Mucosa of descending colon (tissue), 3 donors: ENCODE measurements at regions not wholly inside any gene's neighbourhood (a gene's known extent, or its start where the extent isn't known, plus 50 kb on each side); places are given as distances from the start of the nearest gene placed in this dataset.

Experiments used
- ATAC-seq: fragments of 200-7000 bp; cut with Tn5 transposase; one replicate; pipeline ENCODE4 v1.9.1; 2020; ENCODE audit warnings: mild to moderate bottlenecking, moderate library complexity
- DNase-seq, 3 donors: peaks; one replicate each; pipeline ENCODE4 v3.0.0-alpha.2; 2020
- H3K36me3 ChIP-seq: fragments of 200-600 bp; one replicate; pipeline ENCODE4 v1.8.0; 2021; ENCODE audit warnings: low read depth, mild to moderate bottlenecking
- H3K4me1 ChIP-seq: fragments of 200-600 bp; one replicate; pipeline ENCODE4 v1.8.0; 2021; ENCODE audit warnings: low read depth, mild to moderate bottlenecking
- H3K4me3 ChIP-seq: fragments of 200-600 bp; one replicate; pipeline ENCODE4 v1.8.0; 2021; ENCODE audit warnings: mild to moderate bottlenecking
- H3K9me3 ChIP-seq: fragments of 200-600 bp; one replicate; pipeline ENCODE4 v1.8.0; 2021; ENCODE audit warnings: mild to moderate bottlenecking
- CTCF ChIP-seq: fragments of 200-600 bp; IDR thresholded peaks from one replicate; pipeline ENCODE4 v1.8.0; 2022; ENCODE audit warnings: antibody characterized with exemption, mild to moderate bottlenecking
- intact Hi-C, 2 donors: fragments of 100-400 bp; cut with DNase I in 1 of 2; cut with micrococcal nuclease in 1 of 2; formaldehyde crosslinking; loops; one replicate each; pipeline versions ENCODE4 v1.11.0 to v1.11.1; 2022; cut with DNase I, micrococcal nuclease
- donor health status: DM: no; HTN: no; CAD: no; lungs with moderate emphysema.
- donor health status: DM: no; HTN: no; CAD: no.
- donor health status: DM: no; HTN: yes; CAD: no.

- Histone ChIP-seq H3K4me3 (no peak overlapping the region), H3K9me3 (no peaks in the 10 kb centered on the region), H3K36me3 (no peaks in the 10 kb centered on the region), H3K4me1 (no peaks in the 10 kb centered on the region)
- DNase-seq (no peak), ATAC-seq (no peak)
- intact Hi-C loops = no loop called here
- no peak for TF ChIP-seq CTCF
These were observed 67.8 kb downstream of the GP2 start for GRCh38 chr16:20259541-20259940.

GRCh38 chr16:20257234-20257633 is 70.1 kb downstream of the GP2 start:
- no peaks in the 10 kb centered on the region for H3K4me1 ChIP-seq
- no peak for ATAC-seq
- no peak for DNase-seq
- H3K36me3 ChIP-seq = no peaks in the 10 kb centered on the region
- TF ChIP-seq CTCF = no peak
- H3K9me3 ChIP-seq = no peaks in the 10 kb centered on the region
- intact Hi-C loops = no loop called here
- H3K4me3 ChIP-seq = no peak overlapping the region

- Histone ChIP-seq H3K4me3 (no peak overlapping the region), H3K4me1 (no peaks in the 10 kb centered on the region), H3K36me3 (no peaks in the 10 kb centered on the region), H3K9me3 (no peaks in the 10 kb centered on the region)
- no peak for DNase-seq
- intact Hi-C loops = no loop called here
- TF ChIP-seq CTCF = no peak
- ATAC-seq = no peak
These were observed 72.3 kb downstream of the GP2 start for GRCh38 chr16:20255002-20255401.

- Histone ChIP-seq H3K36me3 (no peaks in the 10 kb centered on the region), H3K9me3 (no peaks in the 10 kb centered on the region), H3K4me3 (no peak overlapping the region), H3K4me1 (no peaks in the 10 kb centered on the region)
- no peak for DNase-seq
- ATAC-seq = no peak
- intact Hi-C loops = no loop called here
- no peak for TF ChIP-seq CTCF
These were observed 73.5 kb downstream of the GP2 start for GRCh38 chr16:20253825-20254224.

- no peak for ATAC-seq
- Histone ChIP-seq H3K36me3 (no peaks in the 10 kb centered on the region), H3K4me3 (no peak overlapping the region), H3K4me1 (no peaks in the 10 kb centered on the region), H3K9me3 (no peaks in the 10 kb centered on the region)
- intact Hi-C loops = no loop called here
- TF ChIP-seq CTCF = no peak
- DNase-seq = peak in 1 of 3 donors; percentile 27
These were observed 78.1 kb downstream of the GP2 start for GRCh38 chr16:20249211-20249610.

GRCh38 chr16:20247076-20247475 is 80.2 kb downstream of the GP2 start:
- no peak for TF ChIP-seq CTCF
- H3K4me3 ChIP-seq = no peak overlapping the region
- no peak for ATAC-seq
- H3K9me3 ChIP-seq = no peaks in the 10 kb centered on the region
- no peak for DNase-seq
- intact Hi-C loops = no loop called here
- H3K4me1 ChIP-seq = no peaks in the 10 kb centered on the region
- no peaks in the 10 kb centered on the region for H3K36me3 ChIP-seq
